HG02798 (cell line): ENCODE measurements at regions not wholly inside any gene's neighbourhood (a gene's known extent, or its start where the extent isn't known, plus 50 kb on each side); places are given as distances from the start of the nearest gene placed in this dataset.
A peak's percentile ranks its signal among the peaks of the same experiment; 100 is the strongest.
"Not testable (repeated sequence)": the region's sequence is repeated elsewhere in the genome, so short reads cannot be mapped to it uniquely, and the experiment has no call there.

Experiments
- ATAC-seq: cut with Tn5 transposase; IDR thresholded peaks from one replicate; pipeline ENCODE4 v1.9.1; 2021; ENCODE audit warnings: mild to moderate bottlenecking; ENCODE audit not compliant: unreplicated experiment, poor library complexity

GRCh38 chr6:144636025-144636424 lies 350.9 kb downstream of the UTRN start:
- ATAC-seq: not testable (repeated sequence)

GRCh38 chr6:144637541-144637940 lies 352.4 kb downstream of the UTRN start:
- no peak for ATAC-seq

GRCh38 chr6:144639654-144640053 lies 354.5 kb downstream of the UTRN start:
- no peak for ATAC-seq

GRCh38 chr6:144641286-144641685 lies 356.2 kb downstream of the UTRN start:
- no peak for ATAC-seq

DNA sequence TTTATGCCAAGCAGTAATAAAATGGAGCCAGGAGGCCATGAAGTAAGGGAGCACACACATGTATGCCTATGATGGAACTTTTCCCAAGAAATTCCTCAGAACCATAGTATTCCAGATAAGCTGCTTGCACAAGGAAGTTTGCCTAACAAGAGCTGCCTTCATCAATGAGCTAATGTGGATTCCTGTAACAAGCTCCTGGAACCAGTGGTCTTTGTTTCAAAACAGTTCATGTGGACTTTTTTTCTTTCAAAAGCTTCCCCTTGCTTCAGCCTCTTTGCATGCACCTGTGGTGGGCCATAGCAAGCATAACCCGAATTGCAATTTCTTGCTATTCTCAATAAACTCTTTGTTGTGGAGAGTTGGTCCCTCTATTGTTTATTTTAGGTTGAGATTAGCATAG lies 359.6 kb downstream of the UTRN start:
- ATAC-seq: no peak

DNA sequence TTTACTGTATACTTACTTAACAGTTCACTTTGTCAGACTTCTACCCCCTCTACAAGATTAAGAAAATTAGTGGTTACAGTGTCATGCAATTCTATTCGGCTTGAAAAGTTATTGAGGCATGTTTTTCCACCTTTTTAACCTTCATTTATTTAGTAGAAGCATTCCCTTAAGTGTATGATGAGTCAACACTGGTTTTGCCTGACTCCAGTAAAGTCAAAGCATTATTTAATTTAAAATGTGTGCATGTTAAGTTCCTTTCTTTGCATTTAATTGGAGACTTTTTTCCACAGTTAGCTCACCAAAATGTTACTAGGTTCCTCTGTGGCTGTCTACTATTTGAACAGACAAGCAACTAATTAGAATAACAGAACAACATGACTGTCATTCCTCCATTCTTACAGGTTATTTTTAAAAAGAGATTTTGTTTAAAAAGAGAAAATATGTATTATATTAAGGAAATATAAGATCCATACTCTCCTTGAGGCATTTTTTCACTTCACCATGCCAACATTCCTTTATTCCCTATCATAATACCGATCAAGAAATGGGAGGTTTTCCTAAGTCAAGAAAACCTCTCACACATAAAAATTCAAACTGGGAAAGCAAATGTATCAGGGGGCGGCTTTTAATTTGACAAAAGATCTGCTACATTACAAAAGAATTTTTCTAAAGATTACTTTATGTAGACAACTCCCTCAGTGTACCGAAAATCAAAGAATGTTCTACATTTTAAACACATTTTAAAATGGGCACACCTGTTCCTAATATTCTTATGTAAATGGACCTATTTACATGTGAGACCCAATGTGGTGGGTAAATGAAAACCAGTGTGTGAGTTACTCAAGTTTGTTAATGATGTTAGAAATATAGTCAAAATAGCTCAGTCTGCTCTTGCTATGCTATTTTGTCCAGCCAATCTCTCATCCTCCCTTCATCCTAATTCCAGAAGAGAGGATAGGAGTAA lies 361.2 kb downstream of the UTRN start:
- no peak for ATAC-seq

DNA sequence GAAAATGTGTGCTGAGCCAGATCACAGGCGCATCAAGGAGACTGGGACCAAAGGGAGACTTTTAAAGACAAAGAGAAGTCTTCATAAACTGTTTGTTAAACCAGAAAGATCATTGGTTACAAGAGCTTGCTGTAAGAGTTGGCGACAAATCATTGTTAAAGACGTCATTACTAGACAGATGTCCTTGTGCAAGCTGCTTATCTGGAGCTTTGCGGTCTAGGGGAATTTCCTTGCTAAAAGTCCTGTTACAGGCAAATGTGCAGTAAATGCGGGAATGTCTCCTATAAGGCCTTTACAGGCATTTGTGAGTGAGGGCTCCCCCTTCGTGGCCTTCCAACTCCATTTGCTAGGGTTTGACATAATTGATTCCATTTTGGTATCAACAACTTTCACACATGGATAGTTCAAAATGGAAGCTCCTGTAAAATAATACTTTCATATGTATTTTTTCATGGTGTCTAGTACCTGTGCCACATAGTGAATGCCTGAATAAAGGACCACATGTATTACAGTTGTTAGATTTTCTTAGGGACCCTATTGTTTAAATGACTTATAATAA lies 362.4 kb downstream of the UTRN start:
- no peak for ATAC-seq

DNA sequence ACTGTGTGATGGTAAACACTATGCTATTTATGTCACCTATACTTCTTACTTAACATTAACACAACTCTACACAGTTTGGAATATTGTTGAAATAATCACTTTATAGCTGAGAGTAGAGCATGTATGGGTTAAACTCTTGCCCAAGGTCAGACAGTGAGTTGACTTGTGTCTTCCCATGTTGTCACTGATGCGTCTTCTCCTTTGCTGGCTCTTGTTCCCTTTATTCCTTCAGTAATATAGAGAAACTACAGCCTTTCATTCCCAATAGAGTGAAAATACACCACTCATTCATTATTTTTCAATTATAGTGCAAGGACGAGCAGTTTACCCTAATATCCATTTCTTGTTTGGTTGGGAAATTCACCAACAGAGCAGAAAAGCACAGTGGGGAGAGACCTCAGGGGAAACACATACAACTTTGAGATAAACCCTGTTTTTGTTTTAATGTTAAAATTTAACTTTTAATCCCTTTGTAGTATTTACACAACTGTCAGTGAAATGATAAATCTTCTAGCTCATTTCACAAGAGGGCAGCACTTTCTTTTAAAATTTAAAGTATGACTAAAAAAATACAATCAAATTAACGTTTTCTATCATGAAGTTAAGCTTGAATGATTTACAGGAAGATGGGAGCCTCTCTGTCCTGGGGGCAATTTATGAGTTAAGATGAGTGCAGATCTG lies 363.0 kb downstream of the UTRN start:
- ATAC-seq: no peak

- no peak for ATAC-seq
Observed at GRCh38 chr6:144649085-144649484, 363.9 kb downstream of the UTRN start.

GRCh38 chr6:144651234-144651633 lies 366.1 kb downstream of the UTRN start:
- ATAC-seq: no peak

- ATAC-seq: no peak
Observed at GRCh38 chr6:144652292-144652891, 367.3 kb downstream of the UTRN start.

- peak; percentile 95 for ATAC-seq
Observed at GRCh38 chr6:144653885-144654505, 368.9 kb downstream of the UTRN start.

DNA sequence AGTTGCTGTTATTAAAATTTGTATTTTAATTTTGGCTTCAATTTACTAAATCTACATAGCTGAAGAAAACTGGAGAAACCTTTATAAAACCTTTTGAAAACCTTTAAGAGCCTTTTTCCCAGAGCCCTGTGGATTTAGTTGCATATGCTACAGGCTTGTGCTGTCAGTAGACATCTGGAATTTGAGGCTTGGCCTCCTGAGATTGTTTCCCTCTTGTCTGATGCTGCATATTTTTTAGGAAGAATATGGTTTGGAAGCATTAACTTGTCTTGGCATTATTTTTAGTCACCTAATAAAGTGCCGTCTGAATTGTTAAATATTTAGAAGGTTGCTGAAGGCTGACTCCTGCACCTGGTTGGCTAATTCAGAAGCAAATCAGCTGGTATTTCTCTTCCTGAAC lies 369.4 kb downstream of the UTRN start:
- peak; percentile 3 for ATAC-seq

DNA sequence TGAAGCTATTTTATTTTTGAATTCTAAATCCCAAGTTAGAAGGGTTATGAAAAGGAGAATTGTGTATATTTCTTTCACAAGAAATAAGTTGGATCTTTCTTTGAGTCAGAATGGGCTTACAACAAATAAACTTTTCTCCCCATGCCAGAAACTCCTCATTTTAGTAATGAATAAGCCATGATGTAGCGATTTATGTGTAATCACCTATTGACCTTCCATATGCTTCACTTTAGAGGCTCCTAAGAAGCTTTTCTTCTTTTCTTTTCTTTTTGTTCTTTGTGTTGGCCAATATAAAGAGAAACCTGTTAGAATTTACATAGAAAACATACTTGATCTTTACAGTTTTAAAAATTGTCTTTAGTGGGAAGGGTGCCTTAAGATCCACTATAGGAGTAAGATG lies 370.2 kb downstream of the UTRN start:
- no peak for ATAC-seq

DNA sequence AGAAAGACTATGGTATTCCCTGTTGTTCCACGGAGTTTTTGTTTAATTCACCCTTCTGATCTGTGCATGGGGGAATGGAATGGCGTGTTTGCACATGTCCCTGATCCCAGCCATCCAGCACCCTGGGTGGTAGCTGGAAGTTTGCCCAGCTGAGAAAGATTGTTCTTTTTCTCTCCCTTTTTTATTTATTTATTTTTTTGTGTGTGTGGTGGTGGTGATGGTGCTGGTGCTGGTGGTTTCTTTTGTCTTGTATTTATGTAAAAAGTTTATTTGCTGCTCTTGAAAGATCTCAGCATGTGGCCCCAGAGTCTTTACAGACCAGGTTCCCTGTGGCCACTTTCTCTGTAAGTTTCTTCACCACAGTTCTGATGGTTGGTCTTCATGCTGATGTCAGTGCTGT lies 372.6 kb downstream of the UTRN start:
- no peak for ATAC-seq

DNA sequence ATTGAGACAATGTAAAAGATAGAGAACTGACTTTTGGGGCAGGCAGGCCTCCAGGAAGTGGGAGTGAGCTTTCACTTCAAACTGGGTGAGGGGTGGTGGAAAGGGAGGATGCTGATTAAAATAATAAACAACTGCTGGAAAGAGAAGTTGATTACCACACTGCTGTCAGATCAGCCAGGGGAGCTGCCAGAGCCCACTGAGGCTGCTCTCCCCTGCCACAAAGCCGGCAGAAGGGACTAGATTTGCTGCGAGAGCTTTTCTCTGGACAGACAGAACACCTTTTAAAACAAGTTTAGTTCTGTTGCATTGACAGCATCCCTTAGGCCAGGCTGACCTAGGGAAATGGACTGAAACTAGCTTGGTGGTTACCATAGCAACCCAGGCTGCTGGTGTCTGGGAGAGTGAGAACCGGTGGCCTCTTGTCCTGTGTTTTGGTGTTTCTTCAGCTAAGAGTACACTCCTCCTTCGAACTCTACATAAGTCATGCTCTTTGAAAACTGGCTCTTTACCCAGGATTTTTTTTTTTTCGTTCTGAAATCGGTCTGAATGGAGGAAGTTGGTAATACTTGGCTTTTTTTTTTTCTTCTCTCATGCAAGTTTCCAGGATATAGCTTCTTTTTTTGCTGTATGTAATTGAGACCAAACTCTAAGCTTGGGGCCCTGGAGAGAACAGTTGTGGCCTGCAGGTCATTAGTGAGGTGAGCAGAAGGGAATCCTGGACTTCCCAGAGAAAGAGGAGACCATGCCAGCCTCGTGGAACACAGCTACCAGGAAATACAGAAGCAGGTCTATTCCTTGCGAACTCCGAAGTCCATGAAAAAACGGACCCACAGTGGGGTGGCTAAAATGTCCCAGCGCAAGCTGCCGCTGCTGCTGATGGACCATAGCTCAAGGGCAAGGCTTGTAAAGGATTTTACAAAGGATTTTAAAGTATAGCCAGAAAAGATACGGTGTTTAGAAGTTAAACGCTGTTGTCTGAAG lies 374.4 kb downstream of the UTRN start:
- peak; percentile 77 for ATAC-seq

DNA sequence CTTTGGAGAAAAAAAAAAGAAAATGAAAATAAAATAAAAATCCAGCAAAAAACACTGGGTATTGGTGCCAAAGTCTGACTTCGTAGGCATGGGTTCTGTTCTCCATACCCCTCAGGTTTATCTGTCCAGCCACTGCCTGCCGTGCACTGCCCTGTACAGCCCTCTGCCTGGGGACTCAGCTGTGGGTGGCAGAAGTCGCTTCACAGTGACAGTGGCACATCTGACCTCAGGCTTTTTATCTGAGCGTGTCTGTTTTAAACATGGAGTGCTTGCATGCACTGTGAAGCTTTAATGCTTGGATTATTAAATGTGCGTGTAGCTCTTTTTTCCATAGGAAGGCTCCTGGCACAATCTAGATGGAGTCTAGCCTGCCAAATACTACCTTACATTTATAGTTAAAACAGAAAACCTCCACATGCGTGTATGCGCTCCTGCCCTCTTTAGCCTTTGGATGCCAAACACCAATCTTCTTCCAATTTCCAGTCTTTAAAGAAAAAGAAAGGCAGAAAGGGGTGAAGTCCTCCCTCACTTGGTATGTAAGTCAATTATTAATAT lies 375.5 kb downstream of the UTRN start:
- ATAC-seq: no peak

DNA sequence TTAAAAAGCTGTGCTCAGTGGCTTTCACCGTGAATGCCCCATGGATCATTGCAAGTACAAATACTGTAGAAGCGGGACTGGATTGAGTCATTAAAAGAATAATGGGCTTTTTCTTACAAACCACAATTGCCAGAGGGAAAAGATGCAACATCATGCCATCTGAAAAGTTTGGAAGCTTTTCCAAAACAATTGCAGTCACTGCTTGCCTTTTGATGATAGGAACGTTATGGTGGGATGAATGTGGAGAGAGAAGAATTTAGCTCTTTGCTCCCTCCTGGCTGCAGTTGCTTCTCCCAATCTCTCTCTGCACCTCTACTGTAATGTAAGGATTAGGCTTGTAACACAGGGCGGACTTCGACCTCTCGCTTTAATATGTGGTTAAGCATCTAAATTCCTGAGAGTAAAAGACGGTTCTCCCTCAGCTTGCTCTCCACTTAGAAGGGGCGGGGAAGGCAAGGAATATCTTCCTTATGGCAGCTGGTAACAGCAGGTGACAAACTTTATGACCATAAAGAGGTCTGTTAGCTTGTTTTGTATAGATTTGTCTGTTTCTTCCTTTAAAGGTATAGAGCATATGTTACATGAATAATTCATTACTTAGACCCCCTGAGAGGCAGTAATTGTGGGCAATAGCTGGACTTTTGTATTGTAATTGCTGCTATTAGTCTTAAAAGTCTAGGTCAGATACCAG lies 376.1 kb downstream of the UTRN start:
- ATAC-seq: no peak
